Fibroblast of skin of abdomen (primary cell): ENCODE measurements at regions not wholly inside any gene's neighbourhood (a gene's known extent, or its start where the extent isn't known, plus 50 kb on each side); places are given as distances from the start of the nearest gene placed in this dataset.

Experiments
- DNase-seq: peaks from one replicate; pipeline ENCODE4 v3.0.0-alpha.2; 2013

- DNase-seq = no peak
Measured at GRCh38 chr1:87196110-87196827, 132.4 kb upstream of the LMO4 start.

- DNase-seq = peak; percentile 46
Measured at GRCh38 chr1:87197156-87197555, 131.5 kb upstream of the LMO4 start.

GRCh38 chr1:87197641-87198040 lies 131.0 kb upstream of the LMO4 start:
- DNase-seq = no peak

GRCh38 chr1:87200875-87201638 lies 127.6 kb upstream of the LMO4 start:
- no peak for DNase-seq

- DNase-seq = no peak
Measured at GRCh38 chr1:87201768-87202167, 126.9 kb upstream of the LMO4 start.

GRCh38 chr1:87202451-87202850 lies 126.2 kb upstream of the LMO4 start:
- no peak for DNase-seq

GRCh38 chr1:87202922-87203655 lies 125.6 kb upstream of the LMO4 start:
- DNase-seq = no peak

GRCh38 chr1:87203904-87204303 lies 124.8 kb upstream of the LMO4 start:
- peak; percentile 62 for DNase-seq

- no peak for DNase-seq
Measured at GRCh38 chr1:87204441-87204840, 124.2 kb upstream of the LMO4 start.

GRCh38 chr1:87204921-87205320 lies 123.8 kb upstream of the LMO4 start:
- DNase-seq = no peak

GRCh38 chr1:87206044-87206831 lies 122.4 kb upstream of the LMO4 start:
- DNase-seq = no peak

GRCh38 chr1:87208080-87208479 lies 120.6 kb upstream of the LMO4 start:
- DNase-seq = no peak

- DNase-seq = no peak
Measured at GRCh38 chr1:87208931-87209330, 119.7 kb upstream of the LMO4 start.

- DNase-seq = no peak
Measured at GRCh38 chr1:87210151-87210550, 118.5 kb upstream of the LMO4 start.

- peak; percentile 53 for DNase-seq
Measured at GRCh38 chr1:87212431-87213134, 116.1 kb upstream of the LMO4 start.

GRCh38 chr1:87213135-87213515 lies 115.6 kb upstream of the LMO4 start:
- peak; percentile 39 for DNase-seq

- no peak for DNase-seq
Measured at GRCh38 chr1:87215592-87215991, 113.1 kb upstream of the LMO4 start.

GRCh38 chr1:87218618-87219017 lies 110.1 kb upstream of the LMO4 start:
- no peak for DNase-seq

GRCh38 chr1:87219141-87219540 lies 109.5 kb upstream of the LMO4 start:
- no peak for DNase-seq

- no peak for DNase-seq
Measured at GRCh38 chr1:87219626-87220025, 109.1 kb upstream of the LMO4 start.

- peak; percentile 42 for DNase-seq
Measured at GRCh38 chr1:87220993-87221392, 107.7 kb upstream of the LMO4 start.

- DNase-seq = peak; percentile 97
Measured at GRCh38 chr1:87224201-87224600, 104.5 kb upstream of the LMO4 start.
